MM.1S (cell line): ENCODE measurements at regions not wholly inside any gene's neighbourhood (a gene's known extent, or its start where the extent isn't known, plus 50 kb on each side); places are given as distances from the start of the nearest gene placed in this dataset.

ENCODE experiments used
- CTCF ChIP-seq: fragments of 300-600 bp; sonication (generic); IDR thresholded peaks from 2 replicates; pipeline ENCODE4 v1.5.1; 2016; ENCODE audit warnings: antibody characterized with exemption, low read length, mixed read lengths
- EZH2 ChIP-seq: fragments of 300-600 bp; sonication (generic); optimal IDR thresholded peaks from 2 replicates; pipeline ENCODE3; 2017; ENCODE audit warnings: low read depth, mild to moderate bottlenecking, antibody characterized with exemption, low read length, mixed read lengths
- EZH2phosphoT487 ChIP-seq: fragments of 300-600 bp; sonication (generic); IDR thresholded peaks from 2 replicates; pipeline ENCODE4 v1.6.1; 2018; ENCODE audit warnings: antibody characterized with exemption, low read length

GRCh38 chr16:73951481-73951880 is 345.1 kb upstream of the PSMD7 start:
- TF ChIP-seq CTCF (no peak), EZH2 (no peak), EZH2phosphoT487 (no peak)
